GM12878 (cell line): ENCODE measurements at regions not wholly inside any gene's neighbourhood (a gene's known extent, or its start where the extent isn't known, plus 50 kb on each side); places are given as distances from the start of the nearest gene placed in this dataset.

ENCODE experiments used
- EGR1 ChIP-seq, 2 experiments: IDR thresholded peaks; 1 replicate in 1 of 2; 2 replicates in 1 of 2; pipeline ENCODE4 v1.6.1; 2011 to 2012; ENCODE audit warnings: low read depth in 2 of 2, low read length in 2 of 2, borderline replicate concordance in 1 of 2, mild to moderate bottlenecking in 1 of 2, moderate library complexity in 1 of 2
- EZH2 ChIP-seq: IDR thresholded peaks from 2 replicates; pipeline ENCODE4 v1.6.1; 2012; ENCODE audit warnings: low read depth, mild to moderate bottlenecking, control low read depth, inconsistent platforms, low read length, borderline replicate concordance; ENCODE audit not compliant: control insufficient read depth
- FOS ChIP-seq: IDR thresholded peaks from 3 replicates; pipeline ENCODE4 v1.6.1; 2011; ENCODE audit warnings: borderline replicate concordance; ENCODE audit not compliant: insufficient read length; ENCODE audit errors: extremely low read depth
- MYB ChIP-seq: fragments of 150-350 bp; IDR thresholded peaks from 2 replicates; pipeline ENCODE4 v1.6.1; 2014; ENCODE audit warnings: mild to moderate bottlenecking, low read depth, low read length, borderline replicate concordance
- NFYB ChIP-seq: IDR thresholded peaks from 2 replicates; pipeline ENCODE4 v1.6.1; 2011; ENCODE audit warnings: low read depth, mild to moderate bottlenecking, low read length, improper control_type of control experiment, moderate library complexity; ENCODE audit not compliant: insufficient read depth
- POLR2AphosphoS5 ChIP-seq: IDR thresholded peaks from 2 replicates; pipeline ENCODE4 v1.6.1; 2011; ENCODE audit warnings: mild to moderate bottlenecking, low read length, inconsistent platforms
- SPI1 ChIP-seq: IDR thresholded peaks from 2 replicates; pipeline ENCODE4 v1.6.1; 2011; ENCODE audit warnings: low read depth, mild to moderate bottlenecking, low read length, moderate library complexity, borderline replicate concordance; ENCODE audit not compliant: insufficient read depth
- TAF1 ChIP-seq: IDR thresholded peaks from 2 replicates; pipeline ENCODE4 v1.6.1; 2011; ENCODE audit warnings: mild to moderate bottlenecking, low read depth, low read length, borderline replicate concordance
- TF ChIP-seq, protein P1 (sequence below): IDR thresholded peaks from 2 replicates; pipeline ENCODE4 v1.6.1; 2012; ENCODE audit warnings: mild to moderate bottlenecking, low read depth, low read length
- TF ChIP-seq, protein P2 (sequence below), 3 experiments: IDR thresholded peaks in 2 of 3; conservative IDR thresholded peaks in 1 of 3; 2 replicates each; pipeline ENCODE4 v1.5.1; 2011; ENCODE audit warnings: low read depth in 3 of 3, low read length in 3 of 3, mild to moderate bottlenecking in 3 of 3, control low read depth in 2 of 3, moderate library complexity in 2 of 3, inconsistent platforms in 1 of 3, mixed read lengths in 1 of 3; ENCODE audit not compliant: control insufficient read depth in 2 of 3, insufficient read depth in 1 of 3; ENCODE audit errors: extremely low read depth in 1 of 3
- TF ChIP-seq, protein P3 (sequence below): fragments of 450-650 bp; conservative IDR thresholded peaks from 2 replicates; pipeline ENCODE4 v1.6.1; 2017; ENCODE audit warnings: mild to moderate bottlenecking, moderate library complexity
- TF ChIP-seq, protein P4 (sequence below): IDR thresholded peaks from 2 replicates; pipeline ENCODE4 v1.6.1; 2011; ENCODE audit warnings: low read depth, mild to moderate bottlenecking, low read length, moderate library complexity, borderline replicate concordance; ENCODE audit errors: extremely low read depth

DNA sequence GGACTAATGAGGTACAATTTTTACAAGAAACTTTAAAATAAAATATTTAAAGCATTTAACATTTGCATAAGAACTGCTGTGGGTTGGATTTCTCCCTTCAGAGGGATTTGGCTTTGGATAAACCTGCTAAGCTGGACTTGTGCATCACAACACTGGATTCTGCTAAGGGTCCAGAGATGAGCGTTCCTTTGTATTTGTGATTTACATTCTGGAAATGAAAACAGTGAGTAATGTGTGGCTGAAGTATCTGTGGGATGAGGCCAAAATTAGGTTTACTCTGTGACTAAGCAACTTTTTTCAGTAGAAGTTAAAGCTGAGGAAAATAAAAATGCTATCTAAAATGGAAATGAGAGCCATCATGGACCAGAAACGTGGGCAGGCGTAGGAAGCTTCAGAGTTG lies 494.3 kb downstream of the EPM2A start:
- TF ChIP-seq, protein P1, sequence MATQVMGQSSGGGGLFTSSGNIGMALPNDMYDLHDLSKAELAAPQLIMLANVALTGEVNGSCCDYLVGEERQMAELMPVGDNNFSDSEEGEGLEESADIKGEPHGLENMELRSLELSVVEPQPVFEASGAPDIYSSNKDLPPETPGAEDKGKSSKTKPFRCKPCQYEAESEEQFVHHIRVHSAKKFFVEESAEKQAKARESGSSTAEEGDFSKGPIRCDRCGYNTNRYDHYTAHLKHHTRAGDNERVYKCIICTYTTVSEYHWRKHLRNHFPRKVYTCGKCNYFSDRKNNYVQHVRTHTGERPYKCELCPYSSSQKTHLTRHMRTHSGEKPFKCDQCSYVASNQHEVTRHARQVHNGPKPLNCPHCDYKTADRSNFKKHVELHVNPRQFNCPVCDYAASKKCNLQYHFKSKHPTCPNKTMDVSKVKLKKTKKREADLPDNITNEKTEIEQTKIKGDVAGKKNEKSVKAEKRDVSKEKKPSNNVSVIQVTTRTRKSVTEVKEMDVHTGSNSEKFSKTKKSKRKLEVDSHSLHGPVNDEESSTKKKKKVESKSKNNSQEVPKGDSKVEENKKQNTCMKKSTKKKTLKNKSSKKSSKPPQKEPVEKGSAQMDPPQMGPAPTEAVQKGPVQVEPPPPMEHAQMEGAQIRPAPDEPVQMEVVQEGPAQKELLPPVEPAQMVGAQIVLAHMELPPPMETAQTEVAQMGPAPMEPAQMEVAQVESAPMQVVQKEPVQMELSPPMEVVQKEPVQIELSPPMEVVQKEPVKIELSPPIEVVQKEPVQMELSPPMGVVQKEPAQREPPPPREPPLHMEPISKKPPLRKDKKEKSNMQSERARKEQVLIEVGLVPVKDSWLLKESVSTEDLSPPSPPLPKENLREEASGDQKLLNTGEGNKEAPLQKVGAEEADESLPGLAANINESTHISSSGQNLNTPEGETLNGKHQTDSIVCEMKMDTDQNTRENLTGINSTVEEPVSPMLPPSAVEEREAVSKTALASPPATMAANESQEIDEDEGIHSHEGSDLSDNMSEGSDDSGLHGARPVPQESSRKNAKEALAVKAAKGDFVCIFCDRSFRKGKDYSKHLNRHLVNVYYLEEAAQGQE, result no peak
- TF ChIP-seq EGR1 (IDR thresholded peaks at IDR 0.05; ENCODE audit: borderline replicate concordance in 1 of 2, low read depth in 2 of 2, low read length in 2 of 2) (no peak), POLR2AphosphoS5 (no peak), SPI1 (no peak), FOS (no peak), EZH2 (no peak), TAF1 (no peak), NFYB (no peak), MYB (no peak)
- TF ChIP-seq, protein P2, sequence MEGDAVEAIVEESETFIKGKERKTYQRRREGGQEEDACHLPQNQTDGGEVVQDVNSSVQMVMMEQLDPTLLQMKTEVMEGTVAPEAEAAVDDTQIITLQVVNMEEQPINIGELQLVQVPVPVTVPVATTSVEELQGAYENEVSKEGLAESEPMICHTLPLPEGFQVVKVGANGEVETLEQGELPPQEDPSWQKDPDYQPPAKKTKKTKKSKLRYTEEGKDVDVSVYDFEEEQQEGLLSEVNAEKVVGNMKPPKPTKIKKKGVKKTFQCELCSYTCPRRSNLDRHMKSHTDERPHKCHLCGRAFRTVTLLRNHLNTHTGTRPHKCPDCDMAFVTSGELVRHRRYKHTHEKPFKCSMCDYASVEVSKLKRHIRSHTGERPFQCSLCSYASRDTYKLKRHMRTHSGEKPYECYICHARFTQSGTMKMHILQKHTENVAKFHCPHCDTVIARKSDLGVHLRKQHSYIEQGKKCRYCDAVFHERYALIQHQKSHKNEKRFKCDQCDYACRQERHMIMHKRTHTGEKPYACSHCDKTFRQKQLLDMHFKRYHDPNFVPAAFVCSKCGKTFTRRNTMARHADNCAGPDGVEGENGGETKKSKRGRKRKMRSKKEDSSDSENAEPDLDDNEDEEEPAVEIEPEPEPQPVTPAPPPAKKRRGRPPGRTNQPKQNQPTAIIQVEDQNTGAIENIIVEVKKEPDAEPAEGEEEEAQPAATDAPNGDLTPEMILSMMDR (IDR thresholded peaks at IDR 0.05 in 2 of 3, conservative IDR thresholded peaks at IDR 0.05 in 1 of 3; ENCODE audit: control insufficient read depth in 2 of 3, extremely low read depth in 1 of 3, insufficient read depth in 1 of 3, low read depth in 3 of 3, low read length in 3 of 3), result no peak
- TF ChIP-seq, protein P3, sequence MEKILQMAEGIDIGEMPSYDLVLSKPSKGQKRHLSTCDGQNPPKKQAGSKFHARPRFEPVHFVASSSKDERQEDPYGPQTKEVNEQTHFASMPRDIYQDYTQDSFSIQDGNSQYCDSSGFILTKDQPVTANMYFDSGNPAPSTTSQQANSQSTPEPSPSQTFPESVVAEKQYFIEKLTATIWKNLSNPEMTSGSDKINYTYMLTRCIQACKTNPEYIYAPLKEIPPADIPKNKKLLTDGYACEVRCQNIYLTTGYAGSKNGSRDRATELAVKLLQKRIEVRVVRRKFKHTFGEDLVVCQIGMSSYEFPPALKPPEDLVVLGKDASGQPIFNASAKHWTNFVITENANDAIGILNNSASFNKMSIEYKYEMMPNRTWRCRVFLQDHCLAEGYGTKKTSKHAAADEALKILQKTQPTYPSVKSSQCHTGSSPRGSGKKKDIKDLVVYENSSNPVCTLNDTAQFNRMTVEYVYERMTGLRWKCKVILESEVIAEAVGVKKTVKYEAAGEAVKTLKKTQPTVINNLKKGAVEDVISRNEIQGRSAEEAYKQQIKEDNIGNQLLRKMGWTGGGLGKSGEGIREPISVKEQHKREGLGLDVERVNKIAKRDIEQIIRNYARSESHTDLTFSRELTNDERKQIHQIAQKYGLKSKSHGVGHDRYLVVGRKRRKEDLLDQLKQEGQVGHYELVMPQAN, result no peak
- TF ChIP-seq, protein P4, sequence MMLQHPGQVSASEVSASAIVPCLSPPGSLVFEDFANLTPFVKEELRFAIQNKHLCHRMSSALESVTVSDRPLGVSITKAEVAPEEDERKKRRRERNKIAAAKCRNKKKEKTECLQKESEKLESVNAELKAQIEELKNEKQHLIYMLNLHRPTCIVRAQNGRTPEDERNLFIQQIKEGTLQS, result no peak
